ENCODE measurements at regions not wholly inside any gene's neighbourhood (a gene's known extent, or its start where the extent isn't known, plus 50 kb on each side); places are given as distances from the start of the nearest gene placed in this dataset.

- ATAC-seq: no peak
- no peak for TF ChIP-seq ZFP3 (CRISPR knock-in tag; IDR thresholded peaks at IDR 0.05)
- TF ChIP-seq CSRNP3 (CRISPR knock-in tag; IDR thresholded peaks at IDR 0.05): no peak
- TF ChIP-seq TSHZ2 (CRISPR knock-in tag; IDR thresholded peaks at IDR 0.05): no peak
- TF ChIP-seq OSR1 (CRISPR knock-in tag; IDR thresholded peaks at IDR 0.05): no peak
- no peak for TF ChIP-seq ESRRG (CRISPR knock-in tag; IDR thresholded peaks at IDR 0.05)
- no peak for TF ChIP-seq ZNF565 (CRISPR knock-in tag; conservative IDR thresholded peaks at IDR 0.05; ENCODE audit: low read depth)
- no peak for TF ChIP-seq POU6F1 (CRISPR knock-in tag; IDR thresholded peaks at IDR 0.05; ENCODE audit: borderline replicate concordance, low read depth)
- TF ChIP-seq ISL1 (CRISPR knock-in tag; IDR thresholded peaks at IDR 0.05): no peak
- no peak for TF ChIP-seq ZNF70 (CRISPR knock-in tag; IDR thresholded peaks at IDR 0.05)
- TF ChIP-seq GLIS3 (CRISPR knock-in tag; IDR thresholded peaks at IDR 0.05): no peak
- TF ChIP-seq RARB (CRISPR knock-in tag; IDR thresholded peaks at IDR 0.05): no peak
- no peak for TF ChIP-seq ZNF8 (CRISPR knock-in tag; IDR thresholded peaks at IDR 0.05)
- TF ChIP-seq PPARA (CRISPR knock-in tag; IDR thresholded peaks at IDR 0.05; ENCODE audit: borderline replicate concordance): no peak
- no peak for TF ChIP-seq PATZ1 (CRISPR knock-in tag; IDR thresholded peaks at IDR 0.05; ENCODE audit: borderline replicate concordance)
- no peak for TF ChIP-seq TOX (CRISPR knock-in tag; IDR thresholded peaks at IDR 0.05; ENCODE audit: borderline replicate concordance)
Measured at GRCh38 chr16:9528511-9529079, 437.2 kb downstream of the HAPSTR1 start.

GRCh38 chr16:9533042-9533441 is 441.6 kb downstream of the HAPSTR1 start:
- no peak for ATAC-seq
- TF ChIP-seq PPARA (CRISPR knock-in tag; IDR thresholded peaks at IDR 0.05; ENCODE audit: borderline replicate concordance) (no peak), POU6F1 (CRISPR knock-in tag; IDR thresholded peaks at IDR 0.05; ENCODE audit: borderline replicate concordance, low read depth) (no peak), ZNF8 (CRISPR knock-in tag; IDR thresholded peaks at IDR 0.05) (no peak), GLIS3 (CRISPR knock-in tag; IDR thresholded peaks at IDR 0.05) (no peak), TOX (CRISPR knock-in tag; IDR thresholded peaks at IDR 0.05; ENCODE audit: borderline replicate concordance) (no peak), ZNF565 (CRISPR knock-in tag; conservative IDR thresholded peaks at IDR 0.05; ENCODE audit: low read depth) (no peak), RARB (CRISPR knock-in tag; IDR thresholded peaks at IDR 0.05) (no peak), SNAI2 (CRISPR knock-in tag; IDR thresholded peaks at IDR 0.05) (no peak), BACH2 (CRISPR knock-in tag; IDR thresholded peaks at IDR 0.05; ENCODE audit: borderline replicate concordance) (no peak), ESRRG (CRISPR knock-in tag; IDR thresholded peaks at IDR 0.05) (no peak), ZFP30 (CRISPR knock-in tag; IDR thresholded peaks at IDR 0.05) (no peak), CSDC2 (CRISPR knock-in tag; IDR thresholded peaks at IDR 0.05) (no peak), TSHZ2 (CRISPR knock-in tag; IDR thresholded peaks at IDR 0.05) (no peak), ZFP3 (CRISPR knock-in tag; IDR thresholded peaks at IDR 0.05) (no peak), ARNTL (CRISPR knock-in tag; IDR thresholded peaks at IDR 0.05; ENCODE audit: borderline replicate concordance, low read depth) (no peak), TCF4 (CRISPR knock-in tag; IDR thresholded peaks at IDR 0.05; ENCODE audit: borderline replicate concordance) (no peak), OSR1 (CRISPR knock-in tag; IDR thresholded peaks at IDR 0.05) (no peak), ISL1 (CRISPR knock-in tag; IDR thresholded peaks at IDR 0.05) (no peak), CREB5 (CRISPR knock-in tag; IDR thresholded peaks at IDR 0.05; ENCODE audit: low read depth) (no peak), CSRNP3 (CRISPR knock-in tag; IDR thresholded peaks at IDR 0.05) (no peak)

Measured in SK-N-SH treated with all-trans-retinoic acid at 6 μM for 48 hours (cell line).